Astrocyte of the hippocampus (primary cell): ENCODE measurements at regions not wholly inside any gene's neighbourhood (a gene's known extent, or its start where the extent isn't known, plus 50 kb on each side); places are given as distances from the start of the nearest gene placed in this dataset.

Experiments used
- DNase-seq: peaks from one replicate; pipeline ENCODE4 v3.0.0; 2011; ENCODE audit warnings: low read depth, low spot score

DNA sequence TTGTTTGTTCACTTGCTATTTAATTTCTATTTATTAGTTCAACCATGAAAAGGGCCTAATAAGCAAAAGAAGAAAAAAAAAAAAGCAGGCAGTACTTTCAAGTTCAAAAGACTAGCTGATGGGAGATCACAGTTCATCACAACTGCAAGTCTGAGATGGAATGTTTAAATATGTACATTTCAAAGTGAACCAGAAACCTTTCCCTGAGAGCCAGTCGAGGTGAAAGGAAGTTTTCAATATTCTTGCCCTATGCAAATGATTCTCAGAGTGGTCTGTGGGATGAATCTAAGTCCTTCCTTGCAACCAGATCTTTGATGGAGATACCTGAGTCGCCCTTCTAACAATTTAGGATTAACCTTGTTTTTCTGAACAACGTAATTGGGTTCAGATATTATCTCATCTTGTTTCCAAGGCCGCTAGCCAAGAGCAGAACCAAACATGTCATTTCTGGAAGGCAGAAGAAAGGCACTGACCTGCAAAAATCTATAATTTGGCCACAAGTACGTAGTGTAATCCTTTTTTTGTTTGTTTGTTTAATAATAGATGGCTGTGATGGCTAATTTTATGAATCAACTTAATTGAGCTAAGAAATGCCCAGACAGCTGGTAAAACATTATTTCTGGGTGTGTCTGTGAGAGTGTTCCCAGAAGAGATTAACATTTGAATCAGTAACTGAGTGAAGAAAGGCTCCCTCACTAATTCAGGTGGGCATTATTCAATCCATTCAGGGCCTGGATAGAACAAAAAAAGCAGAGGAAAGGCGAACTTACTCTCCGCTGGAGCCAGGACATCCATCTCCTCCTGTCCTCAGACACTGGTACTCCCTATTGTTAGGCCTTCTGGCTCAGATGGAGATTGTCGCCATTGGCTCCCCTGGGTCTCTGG, 171.1 kb upstream of the TMPO start:
- no peak for DNase-seq

DNA sequence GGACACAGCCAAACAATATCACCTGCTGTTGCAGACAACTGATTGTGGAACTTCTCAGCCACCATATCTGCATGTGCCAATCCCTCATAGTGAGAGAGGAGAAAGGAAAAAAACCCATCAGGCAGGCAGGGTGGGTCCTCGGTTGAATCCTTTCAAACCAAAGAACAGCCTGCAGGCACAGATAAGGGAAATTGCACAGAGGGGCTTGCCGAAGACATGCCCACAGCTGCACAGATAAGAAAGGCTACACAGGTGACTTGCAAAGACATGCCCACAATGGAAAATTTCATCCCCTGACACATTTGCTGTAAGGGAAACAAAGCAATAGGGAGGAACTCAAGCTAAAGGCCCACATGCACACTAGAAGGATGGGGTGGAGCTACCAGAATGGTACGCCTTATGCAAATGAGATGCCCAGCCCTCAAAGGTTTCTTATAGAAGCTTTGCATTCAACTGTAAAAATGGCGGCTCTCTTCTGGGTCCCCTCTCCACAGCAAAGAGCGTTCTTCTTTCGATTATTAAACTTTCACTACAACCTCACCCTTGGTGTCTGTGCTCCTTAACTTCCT, 170.0 kb upstream of the TMPO start:
- no peak for DNase-seq

DNA sequence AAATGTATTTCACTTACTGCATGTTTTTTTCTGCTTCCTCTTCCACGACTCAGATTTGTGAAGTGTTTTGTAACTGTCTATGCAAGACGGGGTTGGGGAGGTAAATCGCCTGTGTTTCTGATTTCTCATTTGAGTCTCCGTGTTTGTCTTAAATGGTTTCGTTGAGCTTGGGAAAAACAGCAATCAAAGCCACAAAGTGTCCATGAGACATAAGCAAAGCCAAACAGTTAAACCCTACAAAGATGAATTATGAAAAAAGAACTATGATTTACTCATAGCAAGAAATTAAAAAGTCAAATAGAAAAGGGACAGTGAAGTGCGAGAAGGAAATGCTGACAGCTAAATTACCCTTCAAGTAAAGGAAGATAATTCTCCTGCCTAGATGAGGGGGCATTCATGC, 164.3 kb upstream of the TMPO start:
- DNase-seq, result no peak

DNA sequence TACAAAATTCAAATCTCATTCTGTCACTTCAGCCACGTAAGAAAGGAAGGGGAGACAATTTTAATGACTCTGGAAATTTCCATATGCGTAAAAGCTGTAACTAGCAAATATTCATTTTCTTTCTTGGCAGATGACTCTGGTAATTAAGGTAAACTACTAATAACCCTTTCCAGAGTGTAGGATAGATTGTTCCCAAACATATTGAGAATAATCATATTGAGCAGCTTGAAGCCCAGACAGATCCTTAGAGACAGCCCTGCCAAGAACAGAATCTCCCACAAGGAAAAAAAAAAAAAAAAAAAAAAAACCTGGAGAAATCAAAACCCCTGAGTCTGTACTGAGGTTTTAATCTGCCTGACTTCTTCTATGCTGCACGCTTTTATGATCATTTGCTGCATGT, 163.6 kb upstream of the TMPO start:
- DNase-seq, result no peak

DNA sequence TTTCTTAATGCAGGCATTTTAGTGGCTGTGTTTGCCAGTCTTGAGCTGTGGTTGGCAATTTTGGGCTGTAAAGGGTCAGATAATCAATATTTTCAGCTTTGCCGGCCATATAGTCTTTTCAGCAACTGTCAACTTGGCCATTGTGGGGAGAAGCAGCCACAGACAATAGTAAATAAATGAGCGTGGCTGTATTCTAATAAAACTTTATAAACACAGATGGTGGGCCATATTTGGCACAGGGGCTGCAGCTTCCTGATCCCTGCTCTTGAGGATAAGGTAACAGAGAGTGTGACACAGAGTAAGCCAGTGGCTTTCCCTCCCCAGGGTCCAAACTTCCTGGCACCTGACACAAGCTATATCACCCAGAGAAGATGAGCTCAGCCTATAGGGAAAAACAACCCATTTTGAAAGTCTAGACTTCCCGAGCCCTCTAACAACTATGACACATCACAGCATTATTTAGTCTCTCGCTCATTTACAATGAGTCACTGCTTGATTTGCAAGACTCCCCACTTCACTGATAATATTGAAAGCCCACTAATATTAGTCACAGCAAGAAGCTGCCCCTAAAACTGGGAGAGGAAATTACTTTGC, 163.1 kb upstream of the TMPO start:
- peak; percentile 87 for DNase-seq

DNA sequence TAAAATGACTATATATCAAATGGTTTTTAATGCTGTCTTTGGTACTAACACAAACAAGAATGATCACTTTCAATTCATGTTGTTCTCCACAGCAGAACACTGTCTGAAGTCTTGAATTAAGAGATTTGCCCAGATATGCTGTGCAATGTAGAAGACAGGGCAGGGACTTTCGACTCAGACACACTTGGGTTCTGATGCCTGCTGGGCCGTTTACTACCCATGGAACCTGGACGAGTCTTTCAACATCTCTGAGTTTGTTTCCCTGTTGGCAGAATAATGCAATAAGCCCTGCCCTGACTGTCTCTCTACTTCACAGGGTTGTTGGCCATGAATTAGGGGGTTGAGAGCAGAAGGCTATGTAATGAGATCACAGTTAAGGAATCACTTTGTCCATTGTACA, 162.6 kb upstream of the TMPO start:
- DNase-seq, result no peak

DNA sequence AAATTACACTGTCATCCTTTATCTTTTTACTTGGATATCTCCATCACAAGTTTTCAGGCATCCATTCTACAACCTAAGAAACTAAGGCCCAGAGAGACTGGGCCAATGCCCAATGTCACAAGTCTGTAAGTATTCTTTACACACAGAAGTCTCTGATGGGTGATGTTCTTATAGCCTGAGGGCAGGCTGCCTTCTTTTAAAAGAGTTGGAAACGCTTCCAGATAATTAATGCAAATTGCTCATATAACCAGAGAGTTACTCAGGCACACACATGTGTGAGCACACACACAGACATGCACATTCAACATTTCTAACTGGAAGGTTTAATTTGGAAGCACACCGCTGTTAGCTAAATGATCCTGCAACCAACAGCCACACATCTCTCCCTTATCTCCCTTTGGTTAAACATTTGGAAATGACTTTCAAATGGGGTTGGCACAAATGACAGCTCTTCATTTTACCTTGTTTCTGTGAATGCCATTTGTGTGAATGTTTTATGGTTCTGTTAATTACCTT, 160.8 kb upstream of the TMPO start:
- DNase-seq, result no peak

DNA sequence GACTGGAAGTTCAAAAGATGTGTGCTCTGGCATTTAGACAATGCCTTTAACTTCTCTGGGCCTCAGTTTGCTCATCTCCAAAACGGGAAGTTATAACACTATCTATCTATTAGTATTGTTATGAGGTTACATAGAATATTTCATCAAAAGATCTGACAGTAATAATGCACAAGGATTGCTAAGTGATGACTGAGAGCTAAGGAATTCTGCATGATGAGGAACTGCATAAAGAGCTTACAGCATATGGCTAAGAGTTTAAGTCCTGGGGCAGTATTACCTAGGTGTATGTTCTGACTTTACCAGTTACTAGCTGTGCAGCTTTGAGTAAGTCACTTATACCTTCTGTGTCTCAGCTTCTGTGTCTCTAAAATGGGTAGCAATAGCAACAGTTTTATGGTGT, 160.1 kb upstream of the TMPO start:
- peak; percentile 44 for DNase-seq

DNA sequence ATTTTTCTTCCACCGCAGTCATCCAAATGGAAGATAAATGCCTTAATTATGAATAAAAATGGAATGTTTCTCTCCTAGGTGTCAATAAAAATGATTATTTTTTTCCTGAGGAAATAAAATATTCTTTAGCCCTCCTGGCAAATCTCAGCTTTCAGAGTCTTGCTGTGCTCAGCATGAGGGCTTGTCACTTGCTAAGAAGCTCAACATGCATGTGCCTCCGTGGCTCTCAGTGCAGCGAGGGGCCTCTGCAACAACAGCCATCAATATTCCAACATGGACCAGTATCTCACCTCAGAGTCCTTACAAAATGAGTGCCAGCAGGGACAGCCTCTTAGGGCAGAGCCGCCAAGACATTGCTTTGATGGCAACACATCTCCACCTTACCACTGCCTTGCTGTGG, 159.5 kb upstream of the TMPO start:
- DNase-seq, result no peak

DNA sequence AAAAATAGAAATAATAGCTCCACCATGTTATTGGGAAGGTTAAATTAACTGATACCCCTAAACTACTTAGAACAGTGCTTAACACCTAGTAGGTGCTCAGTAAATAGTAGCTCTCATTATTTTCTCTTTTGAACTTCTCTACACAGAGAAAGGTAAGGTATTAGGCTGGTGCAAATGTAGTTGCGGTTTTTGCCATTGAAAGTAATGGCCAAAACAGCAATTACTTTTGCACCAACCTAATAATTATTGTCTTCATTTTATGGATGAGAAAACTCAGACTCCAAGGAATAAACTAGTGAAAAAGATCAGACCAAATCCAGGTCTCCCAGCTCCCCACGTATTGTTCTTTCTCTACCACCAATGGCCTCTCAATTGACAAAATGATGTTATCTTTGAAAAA, 157.2 kb upstream of the TMPO start:
- no peak for DNase-seq

DNA sequence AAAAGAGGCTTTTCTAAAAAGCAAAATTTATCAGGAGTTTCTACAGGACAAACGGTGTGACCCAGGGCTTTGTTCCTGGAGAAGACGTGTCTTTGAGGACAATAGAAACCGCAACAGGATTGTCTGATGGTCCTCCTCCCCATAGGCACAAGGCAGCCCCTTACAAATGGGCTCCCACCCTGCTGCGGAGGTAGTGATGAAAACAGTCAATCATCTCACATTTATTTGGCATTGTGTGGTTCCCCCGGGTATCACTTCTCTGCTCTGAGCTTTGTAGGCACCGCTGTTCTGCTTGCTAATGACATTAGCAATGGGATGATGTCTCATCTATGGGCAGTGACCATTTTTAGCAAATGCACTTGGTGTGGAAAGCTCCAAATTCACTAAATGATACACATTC, 155.5 kb upstream of the TMPO start:
- no peak for DNase-seq

DNA sequence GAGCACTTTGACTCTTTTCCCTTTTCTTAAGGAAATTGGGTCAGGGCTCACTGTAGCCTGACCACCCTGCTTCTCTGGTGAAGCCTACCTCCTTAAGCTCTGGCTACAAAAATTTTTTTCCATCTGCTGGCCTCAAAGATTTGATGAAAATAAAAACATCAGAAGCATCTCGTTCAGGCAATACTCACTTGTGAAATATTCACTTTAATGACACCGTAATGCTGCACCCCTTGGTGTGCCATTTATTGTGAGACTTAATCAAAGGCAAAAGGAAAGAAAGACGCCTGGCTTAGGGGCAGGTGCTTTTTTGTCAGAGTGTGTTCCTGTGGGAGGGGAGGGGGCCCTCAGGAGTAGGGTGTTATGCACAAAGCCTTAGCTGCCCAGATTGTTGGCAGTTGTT, 155.0 kb upstream of the TMPO start:
- DNase-seq, result no peak

DNA sequence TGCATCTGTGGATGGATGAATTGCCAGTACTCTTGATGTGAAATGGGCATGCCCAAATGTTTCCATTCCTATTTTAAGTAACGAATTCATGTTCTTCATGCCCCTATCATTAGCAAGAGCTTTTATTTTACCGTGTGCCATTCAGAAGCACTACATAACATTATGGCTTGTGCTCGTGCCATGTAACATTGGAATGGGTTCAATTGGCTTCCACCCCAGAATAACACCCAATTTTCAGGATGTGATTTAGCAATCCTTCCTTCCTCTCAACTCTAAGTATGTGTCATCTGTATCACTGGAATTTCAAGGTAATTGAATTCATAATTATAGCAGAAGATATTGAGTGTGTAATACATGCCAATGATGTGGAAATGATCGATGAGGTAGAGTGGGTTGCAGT, 145.8 kb upstream of the TMPO start:
- peak; percentile 11 for DNase-seq

DNA sequence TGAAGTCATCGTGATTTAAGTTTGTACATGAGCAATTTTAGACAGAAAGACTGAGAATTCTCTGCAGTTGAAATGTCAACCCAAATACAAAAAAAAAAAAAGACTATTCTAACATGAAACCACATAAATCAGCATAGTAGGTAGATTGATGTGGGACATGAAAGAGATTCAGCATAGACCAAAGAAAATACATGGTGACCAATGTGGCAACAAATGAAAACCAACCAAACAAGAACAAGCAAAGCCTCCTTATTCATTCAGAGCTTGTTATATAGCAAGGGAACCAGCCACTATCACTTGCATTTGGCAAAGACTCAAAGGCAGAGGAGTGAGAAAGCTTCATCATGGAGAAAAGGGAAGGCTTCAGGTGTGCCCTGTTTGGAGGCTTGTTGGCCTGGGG, 144.4 kb upstream of the TMPO start:
- peak; percentile 22 for DNase-seq

DNA sequence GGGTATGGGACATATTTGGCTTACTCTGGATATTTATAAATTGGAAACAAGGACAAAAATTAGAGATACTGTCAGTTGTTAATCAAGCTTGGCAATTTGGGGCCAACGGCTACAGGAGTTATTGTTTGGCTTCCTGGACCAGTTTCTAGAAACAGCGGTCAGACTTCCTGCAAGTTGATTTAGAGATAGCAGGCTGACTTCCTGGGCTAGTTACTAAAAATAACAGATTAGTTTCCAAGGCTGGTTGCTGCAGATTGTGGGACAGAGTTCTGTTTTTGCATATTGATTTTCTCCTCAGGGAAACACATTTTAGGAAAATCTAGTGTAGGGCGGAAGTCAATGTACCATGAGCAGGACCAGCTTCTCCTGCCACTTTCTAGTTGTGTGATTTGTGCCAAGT, 144.0 kb upstream of the TMPO start:
- DNase-seq, result peak; percentile 21

DNA sequence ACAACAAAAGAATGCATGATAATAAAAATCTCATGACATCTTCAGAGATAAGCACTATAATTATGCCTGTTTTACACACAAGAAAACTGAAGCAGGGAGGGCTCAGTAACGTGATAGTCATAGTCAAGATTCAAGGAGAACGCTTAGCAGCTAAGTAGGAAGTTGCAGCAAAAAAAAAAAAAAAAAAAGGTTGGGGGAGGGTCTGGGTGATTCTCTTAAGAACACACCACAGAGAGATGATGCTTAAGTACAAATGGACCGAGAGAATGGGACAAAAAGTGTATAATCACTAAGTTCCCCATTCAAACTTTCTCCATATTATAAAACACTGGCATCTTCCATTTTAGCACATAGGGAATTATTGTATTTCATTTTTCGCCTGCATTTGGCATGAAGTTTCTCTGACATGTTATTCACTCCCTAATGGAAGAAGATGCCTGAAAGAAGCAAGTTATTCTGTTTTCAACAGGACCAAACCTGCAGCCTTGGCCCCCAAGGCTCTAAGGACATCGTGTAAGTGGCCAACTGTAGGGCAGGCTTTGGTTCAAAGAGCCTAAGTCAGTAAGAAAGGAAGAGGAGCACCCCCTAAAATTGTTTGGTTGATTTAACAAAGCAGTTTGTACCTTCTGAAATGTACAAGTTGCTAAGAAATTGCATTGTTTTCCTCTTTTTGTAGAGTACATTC, 142.9 kb upstream of the TMPO start:
- DNase-seq, result no peak

DNA sequence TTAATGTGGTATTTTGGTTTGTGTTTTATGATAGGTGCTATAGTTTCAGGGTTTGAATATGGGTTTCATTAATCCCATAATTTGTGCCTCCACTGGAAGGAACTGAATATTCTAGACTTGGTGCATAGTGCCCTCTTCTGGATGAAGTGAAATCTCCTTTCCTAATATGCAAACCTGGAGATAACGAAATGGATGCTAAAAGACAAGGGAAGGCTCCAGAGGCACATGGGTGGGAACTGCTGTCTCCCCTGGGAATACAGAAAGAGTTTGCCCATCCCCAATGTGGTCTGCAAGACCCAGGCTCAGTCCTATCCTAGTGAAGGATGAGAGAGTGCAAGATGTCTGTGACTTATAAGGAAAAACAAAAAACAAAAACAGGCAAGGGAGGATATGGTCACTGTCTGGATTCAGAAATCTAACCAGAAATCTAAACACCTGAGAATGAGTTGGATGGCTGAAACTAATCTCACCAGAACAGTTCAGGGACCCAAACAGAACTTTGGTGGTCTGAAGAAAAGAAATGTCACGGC, 142.3 kb upstream of the TMPO start:
- DNase-seq, result peak; percentile 80

DNA sequence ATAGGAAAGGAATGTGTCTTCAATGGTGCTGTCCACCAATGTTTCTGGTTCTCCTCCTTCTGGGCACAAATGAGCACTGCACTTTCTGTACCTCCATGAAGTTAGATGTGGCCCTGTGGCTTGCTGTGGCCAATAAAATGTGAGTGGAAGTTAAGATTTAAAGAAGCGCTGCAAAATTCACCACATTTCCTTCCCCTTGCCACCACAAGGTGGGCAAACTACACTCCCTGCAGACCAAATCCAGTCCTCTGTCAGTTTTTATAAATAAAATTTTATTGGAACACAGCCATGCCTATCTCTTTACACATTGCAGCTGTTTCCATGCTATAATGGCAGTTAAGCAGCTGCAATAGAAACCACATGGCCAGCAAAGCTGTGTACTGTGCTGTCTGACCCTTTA, 141.4 kb upstream of the TMPO start:
- peak; percentile 26 for DNase-seq

DNA sequence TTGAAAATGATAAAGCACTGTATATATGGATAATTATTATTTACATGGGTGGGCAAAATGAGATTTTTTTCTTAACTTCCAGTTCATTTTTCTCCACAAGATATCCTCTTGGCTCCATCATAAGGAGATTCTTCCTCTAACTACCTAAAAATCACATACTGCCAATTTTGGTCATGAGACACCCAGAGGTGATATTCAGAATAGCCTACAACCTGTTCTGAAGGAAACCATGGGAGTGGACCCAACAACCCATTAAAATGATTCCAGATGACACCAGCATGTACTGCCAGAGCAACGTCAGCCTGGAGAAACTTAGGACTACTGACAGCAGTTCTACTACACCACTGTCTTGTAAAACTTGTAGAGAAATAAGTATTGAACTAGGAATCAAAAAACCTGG, 136.3 kb upstream of the TMPO start:
- no peak for DNase-seq

DNA sequence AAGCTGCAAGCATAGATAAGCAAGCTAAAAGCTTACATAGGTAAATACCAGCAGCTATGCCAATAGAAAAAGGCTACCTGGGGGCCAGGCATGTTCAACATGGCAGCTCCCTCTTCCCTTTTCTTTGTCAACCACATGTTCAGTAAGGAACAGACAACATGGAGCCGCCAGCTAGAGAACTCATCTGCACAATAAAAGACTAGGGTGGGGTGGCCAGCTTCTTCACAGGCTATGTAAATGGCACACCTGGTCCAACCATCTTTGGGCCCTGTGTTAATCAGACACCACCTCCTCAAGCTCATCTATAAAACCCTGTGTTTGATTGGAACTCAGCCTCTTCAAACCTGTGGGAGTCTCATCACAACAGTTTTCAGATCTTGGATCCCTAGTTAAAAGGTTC, 129.7 kb upstream of the TMPO start:
- DNase-seq, result no peak

DNA sequence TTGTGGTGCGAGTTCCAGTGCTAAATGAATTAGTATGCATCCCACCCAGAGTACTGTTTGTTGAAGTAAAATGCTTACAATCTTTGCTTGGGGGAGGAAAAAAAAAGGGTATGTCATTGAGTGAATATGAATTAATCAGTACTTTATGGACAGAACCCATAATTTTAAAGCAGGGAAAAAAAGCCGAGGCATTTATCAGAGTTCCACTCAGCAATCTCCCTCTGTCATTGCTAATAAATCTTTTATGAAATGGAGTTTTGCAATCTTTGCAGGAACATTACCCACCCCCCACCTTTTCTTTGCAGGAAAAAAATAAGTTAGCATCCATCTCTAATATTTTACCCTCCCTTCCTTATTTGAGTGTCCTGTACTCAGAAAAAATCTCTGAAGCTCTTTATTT, 127.9 kb upstream of the TMPO start:
- no peak for DNase-seq

DNA sequence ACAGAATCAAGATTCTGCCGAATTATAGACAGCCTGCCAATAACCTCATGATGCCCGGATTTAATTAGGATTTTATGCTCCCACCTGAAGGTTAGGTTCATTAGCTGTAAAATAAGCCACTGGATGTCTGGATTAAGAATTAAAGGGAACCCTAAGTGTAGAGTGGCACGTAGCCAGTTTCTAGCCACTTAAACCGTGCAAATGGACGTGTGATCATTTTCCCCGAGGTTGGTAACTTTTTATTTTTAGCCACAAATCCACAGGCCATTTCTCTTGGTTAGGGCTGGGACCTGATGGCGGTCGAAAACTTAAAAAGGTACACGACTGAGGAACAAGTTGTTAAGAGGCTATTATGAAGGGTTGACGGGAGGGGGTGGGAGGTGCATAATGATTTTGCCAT, 127.3 kb upstream of the TMPO start:
- DNase-seq, result no peak
